ENCODE measurements at regions not wholly inside any gene's neighbourhood (a gene's known extent, or its start where the extent isn't known, plus 50 kb on each side); places are given as distances from the start of the nearest gene placed in this dataset.

GRCh38 chr17:63185420-63185819, 219.4 kb downstream of the TANC2 start:
- H2AFZ ChIP-seq (ENCODE audit: low read length): no peak overlapping the region
- TF ChIP-seq EZH2 (IDR thresholded peaks at IDR 0.05; ENCODE audit: borderline replicate concordance, low read length): no peak
- TF ChIP-seq, protein P1, sequence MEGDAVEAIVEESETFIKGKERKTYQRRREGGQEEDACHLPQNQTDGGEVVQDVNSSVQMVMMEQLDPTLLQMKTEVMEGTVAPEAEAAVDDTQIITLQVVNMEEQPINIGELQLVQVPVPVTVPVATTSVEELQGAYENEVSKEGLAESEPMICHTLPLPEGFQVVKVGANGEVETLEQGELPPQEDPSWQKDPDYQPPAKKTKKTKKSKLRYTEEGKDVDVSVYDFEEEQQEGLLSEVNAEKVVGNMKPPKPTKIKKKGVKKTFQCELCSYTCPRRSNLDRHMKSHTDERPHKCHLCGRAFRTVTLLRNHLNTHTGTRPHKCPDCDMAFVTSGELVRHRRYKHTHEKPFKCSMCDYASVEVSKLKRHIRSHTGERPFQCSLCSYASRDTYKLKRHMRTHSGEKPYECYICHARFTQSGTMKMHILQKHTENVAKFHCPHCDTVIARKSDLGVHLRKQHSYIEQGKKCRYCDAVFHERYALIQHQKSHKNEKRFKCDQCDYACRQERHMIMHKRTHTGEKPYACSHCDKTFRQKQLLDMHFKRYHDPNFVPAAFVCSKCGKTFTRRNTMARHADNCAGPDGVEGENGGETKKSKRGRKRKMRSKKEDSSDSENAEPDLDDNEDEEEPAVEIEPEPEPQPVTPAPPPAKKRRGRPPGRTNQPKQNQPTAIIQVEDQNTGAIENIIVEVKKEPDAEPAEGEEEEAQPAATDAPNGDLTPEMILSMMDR (IDR thresholded peaks at IDR 0.05; ENCODE audit: low read length): no peak
- H3K9me2 ChIP-seq (ENCODE audit: low read depth, low read length): no peaks in the 10 kb centered on the region
- no peaks in the 10 kb centered on the region for H3K4me1 ChIP-seq (ENCODE audit: insufficient read depth, low read length, severe bottlenecking)
- no peaks in the 10 kb centered on the region for H4K20me1 ChIP-seq (ENCODE audit: insufficient read depth, low read length)
- H3K27ac ChIP-seq (ENCODE audit: low read depth, low read length, poor library complexity, severe bottlenecking): no peak overlapping the region
- no peaks in the 10 kb centered on the region for H3K9me3 ChIP-seq (ENCODE audit: low read length)
- H3K27me3 ChIP-seq (ENCODE audit: insufficient read depth, low read length): no peaks in the 10 kb centered on the region
- H3F3A ChIP-seq (ENCODE audit: insufficient read depth, low read length): no peaks in the 10 kb centered on the region
- H3K4me2 ChIP-seq (ENCODE audit: low read length): no peak overlapping the region
- H3K4me3 ChIP-seq (ENCODE audit: low read depth, low read length, poor library complexity, severe bottlenecking): no peak overlapping the region
- H3K36me3 ChIP-seq (ENCODE audit: insufficient read depth, low read length): no peaks in the 10 kb centered on the region
- no peak overlapping the region for H3K9ac ChIP-seq (ENCODE audit: low read length)
- H3K79me2 ChIP-seq (ENCODE audit: insufficient read depth, low read length): no peaks in the 10 kb centered on the region

DNA sequence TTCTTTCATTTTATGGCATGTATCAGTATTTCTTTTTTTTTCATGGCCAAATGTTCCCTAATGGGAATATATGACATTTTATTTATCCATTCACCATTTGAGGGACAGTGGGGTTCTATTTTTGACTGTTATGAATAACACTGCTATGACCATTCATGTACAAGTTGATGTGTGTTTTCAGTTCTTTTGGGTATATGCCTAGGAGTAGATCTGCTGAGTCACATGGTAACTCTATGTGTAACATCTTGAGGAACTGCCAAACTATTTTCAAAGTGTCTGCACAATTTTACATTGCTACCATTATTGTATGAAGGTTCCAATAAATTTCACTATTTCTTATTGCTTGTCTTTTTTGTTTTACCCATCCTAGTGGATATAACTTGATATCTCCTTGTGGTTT, 223.0 kb downstream of the TANC2 start:
- Histone ChIP-seq H3K9me2 (ENCODE audit: low read depth, low read length) (no peaks in the 10 kb centered on the region), H3K9ac (ENCODE audit: low read length) (no peak overlapping the region), H3K4me1 (ENCODE audit: insufficient read depth, low read length, severe bottlenecking) (no peaks in the 10 kb centered on the region), H3K27ac (ENCODE audit: low read depth, low read length, poor library complexity, severe bottlenecking) (no peak overlapping the region), H3K4me2 (ENCODE audit: low read length) (no peak overlapping the region), H2AFZ (ENCODE audit: low read length) (no peak overlapping the region), H3K79me2 (ENCODE audit: insufficient read depth, low read length) (no peaks in the 10 kb centered on the region), H3K4me3 (ENCODE audit: low read depth, low read length, poor library complexity, severe bottlenecking) (no peak overlapping the region), H3F3A (ENCODE audit: insufficient read depth, low read length) (no peaks in the 10 kb centered on the region), H3K27me3 (ENCODE audit: insufficient read depth, low read length) (no peaks in the 10 kb centered on the region), H3K9me3 (ENCODE audit: low read length) (no peaks in the 10 kb centered on the region), H4K20me1 (ENCODE audit: insufficient read depth, low read length) (no peaks in the 10 kb centered on the region), H3K36me3 (ENCODE audit: insufficient read depth, low read length) (no peaks in the 10 kb centered on the region)
- no peak for TF ChIP-seq EZH2 (IDR thresholded peaks at IDR 0.05; ENCODE audit: borderline replicate concordance, low read length)
- TF ChIP-seq, protein P1 (IDR thresholded peaks at IDR 0.05; ENCODE audit: low read length): no peak

DNA sequence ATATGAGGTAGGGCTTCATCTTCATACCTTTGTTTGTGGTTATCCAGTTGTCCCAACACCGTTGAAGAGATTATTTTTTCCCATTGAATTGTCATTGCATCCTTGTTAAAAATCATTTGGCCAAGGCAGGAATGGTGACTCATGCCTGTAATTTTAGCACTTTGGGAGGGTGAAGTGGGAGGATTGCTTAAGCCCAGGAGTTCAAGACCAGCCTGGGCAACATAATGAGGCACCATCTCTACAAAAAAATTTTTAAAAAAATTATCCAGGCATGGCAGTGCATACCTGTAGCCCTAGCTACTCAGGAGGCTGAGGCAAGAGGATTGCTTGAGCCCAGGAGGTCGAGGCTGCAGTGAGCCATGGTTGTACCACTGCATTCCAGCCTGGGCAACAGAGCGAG, 223.9 kb downstream of the TANC2 start:
- H3K27ac ChIP-seq (ENCODE audit: low read depth, low read length, poor library complexity, severe bottlenecking): no peak overlapping the region
- no peaks in the 10 kb centered on the region for H3K79me2 ChIP-seq (ENCODE audit: insufficient read depth, low read length)
- H3K36me3 ChIP-seq (ENCODE audit: insufficient read depth, low read length): no peaks in the 10 kb centered on the region
- H3K4me2 ChIP-seq (ENCODE audit: low read length): no peak overlapping the region
- no peaks in the 10 kb centered on the region for H4K20me1 ChIP-seq (ENCODE audit: insufficient read depth, low read length)
- no peaks in the 10 kb centered on the region for H3K27me3 ChIP-seq (ENCODE audit: insufficient read depth, low read length)
- no peaks in the 10 kb centered on the region for H3K9me2 ChIP-seq (ENCODE audit: low read depth, low read length)
- H3K9me3 ChIP-seq (ENCODE audit: low read length): no peaks in the 10 kb centered on the region
- H2AFZ ChIP-seq (ENCODE audit: low read length): no peak overlapping the region
- no peaks in the 10 kb centered on the region for H3F3A ChIP-seq (ENCODE audit: insufficient read depth, low read length)
- no peaks in the 10 kb centered on the region for H3K4me1 ChIP-seq (ENCODE audit: insufficient read depth, low read length, severe bottlenecking)
- H3K9ac ChIP-seq (ENCODE audit: low read length): no peak overlapping the region
- H3K4me3 ChIP-seq (ENCODE audit: low read depth, low read length, poor library complexity, severe bottlenecking): no peak overlapping the region
- TF ChIP-seq, protein P1 (IDR thresholded peaks at IDR 0.05; ENCODE audit: low read length): no peak
- no peak for TF ChIP-seq EZH2 (IDR thresholded peaks at IDR 0.05; ENCODE audit: borderline replicate concordance, low read length)
